ENCODE measurements at regions not wholly inside any gene's neighbourhood (a gene's known extent, or its start where the extent isn't known, plus 50 kb on each side); places are given as distances from the start of the nearest gene placed in this dataset.

DNA sequence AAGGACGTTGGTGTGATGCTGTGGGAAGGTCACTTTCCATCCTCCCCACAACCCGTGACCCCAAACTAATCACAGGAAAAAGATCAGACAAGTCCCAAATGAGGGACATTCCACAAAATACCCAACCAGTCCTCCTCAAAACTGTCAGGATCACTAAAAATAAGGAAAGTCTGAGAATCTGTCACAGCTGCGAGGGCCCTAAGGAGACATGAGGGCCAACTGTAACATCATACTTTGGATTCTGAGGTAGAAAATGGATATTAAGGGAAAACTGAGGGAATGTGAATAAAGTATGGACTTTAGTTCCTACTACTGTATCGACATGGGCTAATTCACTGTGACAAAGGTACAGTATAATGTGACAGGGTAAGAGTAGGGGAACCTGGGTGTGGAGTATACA, 85.1 kb upstream of the FAM20C start:
- DNase-seq (ENCODE audit: low spot score) (no peak), ATAC-seq (ENCODE audit: low FRiP score) (no peak)

DNA sequence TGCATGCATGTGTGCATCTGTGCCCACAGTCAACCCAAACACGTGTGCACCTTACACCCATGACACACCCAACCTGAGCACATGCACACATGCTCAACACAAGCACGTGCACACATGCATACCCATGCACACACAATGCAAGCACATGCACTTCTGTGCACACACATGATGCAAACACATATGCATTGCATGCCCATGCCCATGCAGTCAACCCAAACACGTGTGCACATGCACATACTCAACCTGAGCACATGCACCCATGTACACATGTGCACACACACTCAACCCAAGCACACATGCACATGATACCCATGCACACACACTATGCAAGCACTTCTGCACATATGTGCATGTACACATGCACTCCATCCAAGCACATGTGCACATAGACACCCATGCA, 84.5 kb upstream of the FAM20C start:
- TF ChIP-seq, protein P1, sequence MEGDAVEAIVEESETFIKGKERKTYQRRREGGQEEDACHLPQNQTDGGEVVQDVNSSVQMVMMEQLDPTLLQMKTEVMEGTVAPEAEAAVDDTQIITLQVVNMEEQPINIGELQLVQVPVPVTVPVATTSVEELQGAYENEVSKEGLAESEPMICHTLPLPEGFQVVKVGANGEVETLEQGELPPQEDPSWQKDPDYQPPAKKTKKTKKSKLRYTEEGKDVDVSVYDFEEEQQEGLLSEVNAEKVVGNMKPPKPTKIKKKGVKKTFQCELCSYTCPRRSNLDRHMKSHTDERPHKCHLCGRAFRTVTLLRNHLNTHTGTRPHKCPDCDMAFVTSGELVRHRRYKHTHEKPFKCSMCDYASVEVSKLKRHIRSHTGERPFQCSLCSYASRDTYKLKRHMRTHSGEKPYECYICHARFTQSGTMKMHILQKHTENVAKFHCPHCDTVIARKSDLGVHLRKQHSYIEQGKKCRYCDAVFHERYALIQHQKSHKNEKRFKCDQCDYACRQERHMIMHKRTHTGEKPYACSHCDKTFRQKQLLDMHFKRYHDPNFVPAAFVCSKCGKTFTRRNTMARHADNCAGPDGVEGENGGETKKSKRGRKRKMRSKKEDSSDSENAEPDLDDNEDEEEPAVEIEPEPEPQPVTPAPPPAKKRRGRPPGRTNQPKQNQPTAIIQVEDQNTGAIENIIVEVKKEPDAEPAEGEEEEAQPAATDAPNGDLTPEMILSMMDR (IDR thresholded peaks at IDR 0.05) = no peak
- no peak for DNase-seq (ENCODE audit: low spot score)
- no peak for ATAC-seq (ENCODE audit: low FRiP score)

More for the DNA sequence above, 85.1 kb upstream of the FAM20C start:
- TF ChIP-seq, protein P1 (IDR thresholded peaks at IDR 0.05) = no peak

DNA sequence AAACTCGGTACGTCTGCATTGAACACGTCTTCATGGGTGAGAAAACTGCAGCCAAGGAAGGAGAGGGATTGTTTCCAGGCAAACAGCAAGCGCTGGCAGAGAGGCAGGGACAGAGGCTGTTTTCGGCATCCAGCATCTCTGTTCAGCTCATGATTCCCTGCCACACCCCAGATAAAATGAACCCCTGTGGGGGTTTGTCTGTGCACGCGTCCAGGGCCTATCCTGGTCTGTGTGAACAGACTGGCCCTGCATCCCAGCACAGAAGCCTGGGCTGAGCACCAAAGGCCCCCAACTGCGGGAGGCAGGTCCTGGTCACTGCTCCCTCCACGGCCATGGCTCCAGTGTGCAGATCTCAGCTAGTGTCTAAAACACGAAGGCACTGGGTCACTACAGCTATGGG, 83.3 kb upstream of the FAM20C start:
- TF ChIP-seq, protein P1 (IDR thresholded peaks at IDR 0.05) = no peak
- DNase-seq (ENCODE audit: low spot score) (no peak), ATAC-seq (ENCODE audit: low FRiP score) (no peak)

DNA sequence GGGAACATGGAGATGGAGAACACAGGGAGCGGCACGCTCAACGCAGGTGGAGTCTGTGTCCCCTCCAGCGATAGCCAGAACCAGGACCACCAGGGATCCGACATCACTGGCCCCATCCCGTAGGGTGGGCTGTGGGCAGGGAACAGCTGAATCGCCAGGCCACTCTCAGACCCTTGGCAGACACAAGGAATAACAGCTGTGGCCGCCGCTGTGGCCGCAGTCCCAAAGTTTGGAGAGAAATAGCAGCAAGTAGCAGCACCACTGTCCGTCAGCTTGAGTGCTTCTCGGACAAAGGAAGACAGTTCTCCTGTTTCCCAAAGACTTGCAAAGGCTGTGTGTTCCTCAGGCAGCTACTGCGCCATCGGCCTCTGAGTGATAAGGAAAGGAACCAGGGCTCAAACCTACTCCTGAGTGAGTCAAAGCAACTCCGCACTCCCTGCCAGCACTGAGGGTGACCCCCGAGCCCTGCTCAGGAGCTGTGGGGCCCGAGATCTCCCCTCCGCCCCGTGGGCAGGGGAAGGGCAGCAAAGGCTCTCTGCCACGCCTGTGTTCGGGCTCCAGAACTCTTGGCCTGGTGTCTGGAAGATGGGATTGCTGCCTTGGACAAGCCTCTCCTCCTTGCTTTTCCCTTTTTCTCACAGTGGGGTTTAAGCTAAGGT, 82.3 kb upstream of the FAM20C start:
- TF ChIP-seq, protein P1 (IDR thresholded peaks at IDR 0.05) = no peak
- ATAC-seq (ENCODE audit: low FRiP score) (no peak), DNase-seq (ENCODE audit: low spot score) (no peak)

DNA sequence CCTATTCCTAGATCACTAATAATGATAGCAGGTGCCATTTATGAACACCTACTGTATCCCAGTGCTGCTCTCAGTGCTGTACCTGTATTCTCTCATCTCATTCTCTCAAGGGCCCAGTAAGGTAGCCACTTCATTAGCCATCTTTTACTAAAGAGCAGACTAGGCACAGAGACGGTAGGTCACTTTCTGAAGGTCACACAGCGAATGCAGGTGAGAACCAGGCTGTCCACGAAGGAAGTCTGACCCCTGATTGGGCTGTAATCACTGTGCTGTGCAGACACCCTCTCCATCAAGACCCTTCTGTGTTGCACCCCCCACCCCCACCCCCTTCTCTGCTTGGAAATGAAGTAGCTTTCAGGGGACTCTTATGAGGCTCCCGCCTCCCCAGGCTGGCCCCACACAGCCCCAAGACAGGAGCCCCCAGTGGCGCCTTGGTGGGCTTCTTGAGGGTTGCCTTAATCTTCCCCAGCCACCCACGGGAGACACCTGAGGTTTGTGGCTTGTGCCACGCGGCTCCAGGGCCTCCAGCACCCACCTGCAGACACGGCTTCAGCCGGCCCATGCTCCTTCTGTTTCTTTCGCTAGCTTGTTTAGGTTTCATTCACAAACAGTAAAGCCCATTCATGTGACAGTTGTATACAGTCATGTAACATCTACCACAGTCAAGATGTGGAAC, 81.7 kb upstream of the FAM20C start:
- no peak for ATAC-seq (ENCODE audit: low FRiP score)
- TF ChIP-seq, protein P1 (IDR thresholded peaks at IDR 0.05) = no peak
- no peak for DNase-seq (ENCODE audit: low spot score)

DNA sequence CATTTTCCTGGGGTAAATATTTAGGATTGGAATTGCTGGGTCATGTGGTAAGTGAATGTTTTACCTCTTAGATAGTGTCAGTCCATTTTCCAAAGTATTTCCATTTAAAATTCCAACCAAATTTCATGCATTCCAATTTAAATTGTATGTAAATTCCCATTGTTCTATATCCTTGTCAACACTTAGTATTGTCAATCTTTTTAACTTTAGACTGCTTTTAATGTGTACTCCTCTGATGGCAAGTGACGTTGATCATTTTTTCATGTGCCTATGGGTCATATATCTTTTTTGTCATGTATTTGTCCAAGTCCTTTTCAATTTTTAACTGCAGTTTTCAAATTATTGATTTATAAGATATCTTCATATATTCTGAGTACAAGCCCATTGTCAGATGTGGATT, 80.8 kb upstream of the FAM20C start:
- ATAC-seq (ENCODE audit: low FRiP score) (no peak), DNase-seq (ENCODE audit: low spot score) (no peak)
- TF ChIP-seq, protein P1 (IDR thresholded peaks at IDR 0.05) = no peak

DNA sequence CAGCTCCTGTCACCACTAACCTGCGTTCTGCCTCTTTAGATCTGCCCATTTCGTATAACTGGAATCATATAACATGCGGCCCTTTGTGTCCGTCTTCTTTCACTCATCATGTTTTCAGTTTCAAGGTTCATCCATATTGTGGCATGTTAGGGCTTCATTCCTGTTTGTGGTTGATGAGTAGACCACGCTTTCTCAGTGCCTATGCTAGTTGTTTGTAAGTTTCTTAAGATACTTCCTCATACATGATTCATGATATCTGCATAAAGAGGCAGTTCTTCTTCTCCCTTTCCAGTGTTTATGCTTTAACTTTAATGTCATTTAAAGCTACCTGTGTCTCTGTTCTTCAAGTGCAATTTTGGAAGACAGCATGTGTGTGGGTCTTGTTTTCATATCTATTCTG, 79.5 kb upstream of the FAM20C start:
- no peak for ATAC-seq (ENCODE audit: low FRiP score)
- TF ChIP-seq, protein P1 (IDR thresholded peaks at IDR 0.05) = no peak
- DNase-seq (ENCODE audit: low spot score) = no peak
